GM21737 (cell line): ENCODE measurements at regions not wholly inside any gene's neighbourhood (a gene's known extent, or its start where the extent isn't known, plus 50 kb on each side); places are given as distances from the start of the nearest gene placed in this dataset.

Experiments used
- ATAC-seq: cut with Tn5 transposase; IDR thresholded peaks from one replicate; pipeline ENCODE4 v1.9.1; 2021; ENCODE audit warnings: mild to moderate bottlenecking, moderate library complexity; ENCODE audit not compliant: unreplicated experiment

DNA sequence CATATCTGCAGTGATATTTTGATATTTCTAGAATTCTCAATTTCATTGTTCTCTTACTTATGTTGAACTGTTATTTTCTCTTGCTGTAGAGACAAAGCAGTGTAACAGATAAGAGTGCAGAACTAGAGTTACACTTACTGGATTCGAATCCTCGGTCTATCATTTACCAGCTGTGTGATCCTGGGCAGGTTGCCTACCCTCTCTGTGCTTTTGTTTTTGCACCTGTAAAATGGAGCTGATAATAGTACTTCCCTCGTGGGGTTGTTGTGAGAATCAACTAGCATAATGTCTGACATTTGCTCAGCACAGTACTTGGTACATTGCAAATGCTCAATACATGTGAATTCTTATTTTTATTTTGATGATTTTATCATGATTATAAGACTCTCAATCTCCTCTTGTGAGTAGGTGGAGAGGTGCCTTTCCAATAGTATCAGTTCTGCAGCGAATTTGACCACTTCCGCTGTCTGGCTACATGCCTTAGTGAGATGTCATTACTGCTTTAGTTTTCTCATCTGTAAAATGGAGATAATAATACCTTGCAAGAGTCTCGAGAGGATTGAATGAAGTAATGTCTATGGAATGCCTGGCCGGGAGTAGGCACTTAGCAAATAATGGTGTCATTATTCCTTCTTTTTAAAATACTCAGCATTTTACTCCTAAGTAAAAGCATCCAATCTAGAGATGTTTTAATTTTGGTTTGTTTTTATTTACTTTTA, 312.2 kb upstream of the MAF start:
- ATAC-seq: no peak

- ATAC-seq: no peak
These were observed 311.1 kb upstream of the MAF start for GRCh38 chr16:79911660-79912059.

DNA sequence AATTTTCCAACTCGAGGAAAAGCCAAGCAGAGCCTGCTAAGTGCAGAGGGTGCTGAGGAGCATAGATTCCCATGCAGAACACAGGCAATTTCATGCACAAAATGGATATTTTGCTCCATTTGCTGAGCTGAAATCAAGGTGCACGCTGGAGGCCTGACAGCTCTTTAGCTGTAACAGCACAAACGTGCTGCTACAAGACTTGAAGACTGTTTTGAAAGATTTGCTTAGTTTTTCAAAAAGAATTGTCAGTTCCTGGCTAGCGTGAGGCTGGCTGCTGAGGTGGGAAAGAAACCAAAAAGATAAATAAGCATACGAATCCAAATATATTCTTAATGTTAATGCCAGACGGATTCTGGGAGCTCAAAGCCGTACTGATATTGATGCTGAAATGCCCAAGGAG, 309.0 kb upstream of the MAF start:
- ATAC-seq: no peak

- ATAC-seq: no peak
These were observed 302.9 kb upstream of the MAF start for GRCh38 chr16:79903471-79903870.

DNA sequence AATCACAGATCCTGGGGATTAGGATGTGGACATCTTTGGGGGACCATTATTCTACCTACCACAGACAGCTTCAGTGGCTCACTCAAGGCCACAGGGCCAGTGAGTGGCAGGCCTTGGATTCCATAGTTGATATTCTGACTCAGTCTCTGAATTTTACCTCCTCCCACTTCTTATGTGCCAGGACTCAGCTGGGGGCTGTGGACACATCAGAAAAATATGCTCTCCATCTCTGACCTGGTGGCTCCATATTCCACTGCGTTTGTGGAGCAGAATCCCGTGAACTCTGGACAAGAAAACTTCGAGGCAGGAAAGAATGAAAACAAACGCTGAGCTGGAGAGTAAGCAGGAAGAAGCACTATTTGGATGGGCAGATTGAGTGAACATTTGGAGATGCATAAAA, 301.8 kb upstream of the MAF start:
- ATAC-seq: no peak

DNA sequence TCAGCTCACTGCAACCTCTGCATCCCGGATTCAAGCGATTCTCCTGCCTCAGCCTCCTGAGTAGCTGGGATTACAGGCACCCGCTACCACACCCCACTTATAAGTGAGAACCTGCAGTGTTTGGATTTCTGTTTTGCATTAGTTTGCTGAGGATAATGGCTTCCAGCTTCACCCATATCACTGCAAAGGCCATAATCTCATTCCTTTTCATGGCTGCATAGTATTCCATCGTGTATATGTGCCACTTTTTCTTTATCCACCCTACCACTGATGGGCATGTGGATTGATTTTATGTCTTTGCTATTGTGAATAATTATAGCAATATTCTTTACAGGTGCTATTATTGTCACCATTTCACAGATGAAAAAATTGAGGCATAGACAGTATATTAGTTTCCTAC, 301.0 kb upstream of the MAF start:
- no peak for ATAC-seq

GRCh38 chr16:79899716-79900115, 299.2 kb upstream of the MAF start:
- no peak for ATAC-seq

DNA sequence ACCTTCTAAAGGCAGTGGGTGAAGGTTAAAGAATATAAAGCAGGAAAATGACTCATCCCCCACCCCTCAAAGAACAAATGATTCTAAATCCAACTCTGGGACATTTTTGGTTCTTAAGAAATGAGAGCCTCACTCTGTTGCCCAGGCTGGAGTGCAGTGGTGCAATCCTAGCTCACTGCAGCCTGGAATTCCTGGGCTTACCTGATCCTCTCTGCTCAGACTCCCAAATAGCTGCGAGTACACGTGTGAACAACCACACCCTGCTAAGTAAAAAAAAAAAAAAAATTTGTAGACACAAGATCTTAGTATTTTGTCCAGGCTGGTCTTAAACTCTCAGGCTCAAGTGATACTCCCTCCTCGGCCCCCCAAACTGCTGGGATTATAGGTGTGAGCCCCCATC, 298.8 kb upstream of the MAF start:
- no peak for ATAC-seq

DNA sequence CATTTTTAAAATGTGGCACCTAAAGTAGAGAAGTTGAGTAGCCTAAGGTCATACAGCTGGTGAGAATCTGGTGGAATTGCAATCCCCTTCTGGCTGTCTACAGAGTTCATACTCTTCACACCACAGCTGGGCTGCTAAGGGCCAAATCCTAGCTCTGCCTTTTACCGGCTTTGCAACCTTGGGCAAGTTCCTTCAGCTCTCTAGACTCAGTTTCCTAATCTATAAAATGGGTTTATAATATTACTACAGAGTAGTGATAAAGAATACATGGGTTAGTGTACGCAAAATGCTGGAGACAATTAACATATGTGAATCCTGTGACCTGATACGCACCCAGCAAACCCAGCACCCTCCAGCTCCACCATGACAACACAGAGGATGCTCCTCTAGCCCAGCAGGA, 298.2 kb upstream of the MAF start:
- ATAC-seq: no peak

- no peak for ATAC-seq
These were observed 297.1 kb upstream of the MAF start for GRCh38 chr16:79897453-79898146.

DNA sequence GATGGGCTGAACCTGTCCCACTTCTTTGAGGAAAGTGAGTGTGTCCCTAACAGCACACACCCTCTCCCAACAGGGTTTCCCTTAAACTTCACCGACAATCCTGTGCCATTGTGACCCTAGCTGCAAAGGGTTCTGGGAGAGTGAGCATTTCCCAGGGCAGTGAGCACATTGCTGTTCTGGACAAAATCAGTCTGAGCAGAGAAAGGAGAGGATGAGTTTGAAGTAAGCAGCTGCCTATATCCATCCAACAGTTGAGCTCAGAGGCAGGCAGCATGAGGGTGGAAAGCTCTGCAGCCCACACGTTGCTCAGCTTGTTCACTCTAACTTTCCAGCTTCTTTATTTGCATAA, 296.5 kb upstream of the MAF start:
- no peak for ATAC-seq

- no peak for ATAC-seq
These were observed 295.3 kb upstream of the MAF start for GRCh38 chr16:79895917-79896203.

DNA sequence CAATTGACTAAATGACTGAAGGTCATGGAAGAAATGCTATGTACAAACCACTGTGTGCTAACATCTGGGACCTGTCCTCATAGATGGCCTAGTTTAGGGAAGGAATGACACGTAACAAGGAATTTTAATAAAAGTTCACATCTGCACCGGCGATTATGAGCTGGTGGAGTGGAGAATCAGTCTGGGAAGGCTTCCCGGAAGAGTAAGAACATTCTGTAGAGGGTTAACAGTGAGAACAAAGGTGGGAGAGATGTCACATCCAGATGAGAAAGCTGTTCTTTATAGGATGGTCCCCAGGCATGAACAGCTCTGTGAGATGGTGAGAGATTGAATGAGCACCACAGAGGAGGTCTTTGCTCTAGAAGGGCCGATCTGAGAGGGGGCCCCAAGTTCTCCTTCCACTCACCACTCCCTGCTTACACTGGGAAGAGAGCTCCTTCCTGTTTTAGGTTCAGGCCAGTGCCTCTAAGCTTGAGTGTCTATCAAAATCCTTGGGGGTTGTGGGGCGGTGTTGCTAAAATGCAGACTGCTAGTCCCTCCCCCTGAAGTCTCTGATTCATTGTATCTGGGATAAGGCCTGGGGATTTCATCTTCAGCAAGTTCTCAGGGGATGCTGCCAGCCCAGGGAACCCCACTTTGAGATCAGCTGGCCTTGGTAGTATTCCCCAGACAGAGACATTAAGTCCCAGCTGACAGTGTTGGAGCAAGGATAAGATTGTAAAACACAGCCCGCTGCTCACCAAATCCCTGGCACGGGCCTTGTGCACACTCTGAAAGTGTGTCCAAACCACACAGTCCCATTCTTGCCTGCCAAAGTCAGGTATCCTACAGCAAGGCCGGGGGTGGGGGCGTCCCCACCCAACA, 294.7 kb upstream of the MAF start:
- ATAC-seq: no peak

- no peak for ATAC-seq
These were observed 292.9 kb upstream of the MAF start for GRCh38 chr16:79893445-79893844.

DNA sequence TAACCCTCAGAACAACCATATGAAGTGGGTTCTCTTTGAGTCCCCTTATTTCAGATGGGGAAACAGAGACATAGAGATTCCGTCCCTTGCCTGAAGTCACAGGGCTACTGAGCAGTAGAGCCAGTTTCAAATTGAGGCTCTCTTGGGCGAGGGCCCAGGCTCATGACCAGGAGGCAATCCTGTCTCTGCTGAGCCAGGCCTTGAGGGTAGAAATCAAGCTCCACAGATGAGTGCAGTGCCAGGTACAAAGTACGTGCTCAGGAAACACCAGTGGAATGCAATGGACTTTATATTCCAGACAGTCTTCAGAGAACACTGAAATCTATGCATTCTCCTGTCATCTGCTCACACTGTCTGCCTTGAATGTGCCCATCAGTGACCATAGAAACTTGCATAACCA, 291.7 kb upstream of the MAF start:
- no peak for ATAC-seq

DNA sequence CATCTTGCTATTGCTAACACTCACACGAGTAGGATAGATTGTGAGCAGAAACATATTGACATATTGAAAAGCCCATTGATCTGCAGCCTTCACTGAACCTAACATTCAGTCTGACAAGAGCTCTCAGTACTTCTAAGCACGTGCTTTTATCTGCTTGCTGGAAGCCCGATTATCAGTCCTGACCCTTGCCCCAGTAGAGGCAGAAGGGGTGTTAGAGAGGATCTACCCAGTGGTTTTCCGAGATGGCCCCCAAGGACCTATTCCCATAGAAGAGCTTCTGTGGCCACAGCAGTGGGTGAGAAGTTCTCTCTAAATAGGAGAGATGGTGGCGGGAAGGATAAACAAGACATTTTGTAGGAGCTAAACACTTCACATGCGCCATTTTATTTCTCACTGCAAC, 290.9 kb upstream of the MAF start:
- ATAC-seq: no peak

DNA sequence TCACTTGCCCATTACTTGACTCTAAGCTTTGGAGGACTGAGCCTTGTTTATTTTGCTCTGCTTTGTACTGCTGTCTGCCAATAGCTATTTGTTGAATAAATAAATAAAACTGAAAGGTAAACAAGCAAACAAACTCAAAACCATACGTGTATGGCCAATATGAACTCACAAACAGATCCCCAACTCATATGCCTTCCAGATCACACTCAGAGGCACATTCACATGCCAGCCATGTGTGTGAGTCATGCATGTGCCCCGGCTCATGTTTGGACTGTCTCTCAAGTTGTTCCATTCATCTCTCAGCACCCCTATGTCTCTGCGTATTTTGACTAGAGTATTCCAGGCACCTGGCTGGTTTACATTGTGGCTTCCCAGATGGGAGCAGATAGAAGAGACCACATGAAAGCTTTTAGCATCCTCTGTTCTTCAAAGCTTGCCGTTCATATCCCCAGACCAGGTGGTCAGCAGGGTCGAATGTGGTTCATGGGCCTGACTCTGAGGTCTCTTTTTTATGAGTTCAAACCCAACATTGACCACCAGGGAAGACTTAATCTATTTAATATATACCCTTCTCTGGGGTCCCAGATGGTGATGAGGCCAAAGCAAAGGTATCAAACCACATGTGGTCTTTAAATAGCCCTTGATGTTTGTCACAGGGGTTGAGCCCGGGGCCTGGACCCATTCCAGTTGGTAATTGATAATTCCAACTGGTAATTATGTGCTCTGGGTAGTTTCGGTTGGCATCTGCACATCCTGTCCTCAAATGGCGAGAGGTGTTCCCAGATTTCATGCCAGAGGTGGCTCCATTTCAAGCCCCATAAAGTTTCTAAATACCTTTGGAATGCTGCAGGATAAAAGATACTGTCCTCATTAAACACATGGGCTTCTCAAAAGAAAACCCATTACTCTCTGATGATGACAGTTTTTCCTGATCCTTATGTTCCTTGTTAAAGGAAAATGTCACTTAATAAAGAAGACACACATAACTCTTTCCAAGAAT, 287.3 kb upstream of the MAF start:
- no peak for ATAC-seq

- ATAC-seq: no peak
These were observed 284.8 kb upstream of the MAF start for GRCh38 chr16:79885320-79885719.

GRCh38 chr16:79883494-79883893, 283.0 kb upstream of the MAF start:
- no peak for ATAC-seq

DNA sequence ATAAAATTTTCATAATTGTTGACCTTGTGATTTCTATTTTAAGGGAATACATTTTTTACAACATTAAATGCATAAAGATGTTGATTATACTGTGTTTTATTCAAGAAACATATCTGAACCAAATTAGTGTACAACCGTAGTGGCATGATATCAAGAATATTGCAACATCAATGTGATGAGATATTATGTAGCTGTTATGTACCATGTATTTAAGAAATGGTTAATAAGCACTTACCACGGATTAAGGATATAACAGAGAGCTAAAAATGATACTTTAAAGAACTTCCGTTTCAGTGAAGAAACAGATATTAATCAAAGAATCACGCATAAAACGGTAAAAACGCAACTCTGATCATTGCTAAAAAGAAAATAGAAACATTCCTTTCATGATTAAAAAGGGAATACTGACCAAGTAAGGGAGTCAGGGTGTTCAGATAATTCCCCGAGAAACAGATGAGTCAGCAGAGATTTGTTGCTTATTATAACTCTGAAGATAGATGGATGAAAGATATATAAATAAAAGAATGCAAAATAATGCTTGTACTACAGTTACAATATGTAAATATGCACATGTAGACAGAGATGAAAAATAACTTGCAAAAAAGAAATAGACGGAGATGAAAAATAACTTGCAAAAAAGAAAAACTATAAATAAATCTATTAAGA, 281.9 kb upstream of the MAF start:
- no peak for ATAC-seq
